ENCODE measurements at regions not wholly inside any gene's neighbourhood (a gene's known extent, or its start where the extent isn't known, plus 50 kb on each side); places are given as distances from the start of the nearest gene placed in this dataset.

GRCh38 chr11:131154351-131154750 lies 216.1 kb upstream of the NTM start:
- TF ChIP-seq POLR2A (IDR thresholded peaks at IDR 0.05; ENCODE audit: low read depth, low read length) (no peak), NFIC (IDR thresholded peaks at IDR 0.05; ENCODE audit: low read depth, low read length) (no peak), YBX1 (IDR thresholded peaks at IDR 0.05) (no peak), SP1 (IDR thresholded peaks at IDR 0.05; ENCODE audit: low read depth, low read length) (no peak), EP300 (IDR thresholded peaks at IDR 0.05; ENCODE audit: borderline replicate concordance in 1 of 2, control insufficient read depth in 1 of 2, low read depth in 2 of 2, low read length in 2 of 2) (no peak), CEBPZ (IDR thresholded peaks at IDR 0.05; ENCODE audit: low read depth, low read length) (no peak), TARDBP (IDR thresholded peaks at IDR 0.05; ENCODE audit: borderline replicate concordance) (no peak), RAD21 (IDR thresholded peaks at IDR 0.05; ENCODE audit: insufficient read depth, low read depth, low read length) (no peak), SRF (IDR thresholded peaks at IDR 0.05; ENCODE audit: low read depth in 2 of 2, low read length in 2 of 2) (no peak), RELA (IDR thresholded peaks at IDR 0.05; ENCODE audit: borderline replicate concordance, partially characterized antibody) (no peak), ESRRA (IDR thresholded peaks at IDR 0.05; ENCODE audit: low read length) (no peak), RCOR1 (conservative IDR thresholded peaks at IDR 0.05; ENCODE audit: low read depth, low read length) (no peak)
- TF ChIP-seq, protein P1, sequence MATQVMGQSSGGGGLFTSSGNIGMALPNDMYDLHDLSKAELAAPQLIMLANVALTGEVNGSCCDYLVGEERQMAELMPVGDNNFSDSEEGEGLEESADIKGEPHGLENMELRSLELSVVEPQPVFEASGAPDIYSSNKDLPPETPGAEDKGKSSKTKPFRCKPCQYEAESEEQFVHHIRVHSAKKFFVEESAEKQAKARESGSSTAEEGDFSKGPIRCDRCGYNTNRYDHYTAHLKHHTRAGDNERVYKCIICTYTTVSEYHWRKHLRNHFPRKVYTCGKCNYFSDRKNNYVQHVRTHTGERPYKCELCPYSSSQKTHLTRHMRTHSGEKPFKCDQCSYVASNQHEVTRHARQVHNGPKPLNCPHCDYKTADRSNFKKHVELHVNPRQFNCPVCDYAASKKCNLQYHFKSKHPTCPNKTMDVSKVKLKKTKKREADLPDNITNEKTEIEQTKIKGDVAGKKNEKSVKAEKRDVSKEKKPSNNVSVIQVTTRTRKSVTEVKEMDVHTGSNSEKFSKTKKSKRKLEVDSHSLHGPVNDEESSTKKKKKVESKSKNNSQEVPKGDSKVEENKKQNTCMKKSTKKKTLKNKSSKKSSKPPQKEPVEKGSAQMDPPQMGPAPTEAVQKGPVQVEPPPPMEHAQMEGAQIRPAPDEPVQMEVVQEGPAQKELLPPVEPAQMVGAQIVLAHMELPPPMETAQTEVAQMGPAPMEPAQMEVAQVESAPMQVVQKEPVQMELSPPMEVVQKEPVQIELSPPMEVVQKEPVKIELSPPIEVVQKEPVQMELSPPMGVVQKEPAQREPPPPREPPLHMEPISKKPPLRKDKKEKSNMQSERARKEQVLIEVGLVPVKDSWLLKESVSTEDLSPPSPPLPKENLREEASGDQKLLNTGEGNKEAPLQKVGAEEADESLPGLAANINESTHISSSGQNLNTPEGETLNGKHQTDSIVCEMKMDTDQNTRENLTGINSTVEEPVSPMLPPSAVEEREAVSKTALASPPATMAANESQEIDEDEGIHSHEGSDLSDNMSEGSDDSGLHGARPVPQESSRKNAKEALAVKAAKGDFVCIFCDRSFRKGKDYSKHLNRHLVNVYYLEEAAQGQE (IDR thresholded peaks at IDR 0.05; ENCODE audit: low read depth, low read length), result no peak
- TF ChIP-seq, protein P2, sequence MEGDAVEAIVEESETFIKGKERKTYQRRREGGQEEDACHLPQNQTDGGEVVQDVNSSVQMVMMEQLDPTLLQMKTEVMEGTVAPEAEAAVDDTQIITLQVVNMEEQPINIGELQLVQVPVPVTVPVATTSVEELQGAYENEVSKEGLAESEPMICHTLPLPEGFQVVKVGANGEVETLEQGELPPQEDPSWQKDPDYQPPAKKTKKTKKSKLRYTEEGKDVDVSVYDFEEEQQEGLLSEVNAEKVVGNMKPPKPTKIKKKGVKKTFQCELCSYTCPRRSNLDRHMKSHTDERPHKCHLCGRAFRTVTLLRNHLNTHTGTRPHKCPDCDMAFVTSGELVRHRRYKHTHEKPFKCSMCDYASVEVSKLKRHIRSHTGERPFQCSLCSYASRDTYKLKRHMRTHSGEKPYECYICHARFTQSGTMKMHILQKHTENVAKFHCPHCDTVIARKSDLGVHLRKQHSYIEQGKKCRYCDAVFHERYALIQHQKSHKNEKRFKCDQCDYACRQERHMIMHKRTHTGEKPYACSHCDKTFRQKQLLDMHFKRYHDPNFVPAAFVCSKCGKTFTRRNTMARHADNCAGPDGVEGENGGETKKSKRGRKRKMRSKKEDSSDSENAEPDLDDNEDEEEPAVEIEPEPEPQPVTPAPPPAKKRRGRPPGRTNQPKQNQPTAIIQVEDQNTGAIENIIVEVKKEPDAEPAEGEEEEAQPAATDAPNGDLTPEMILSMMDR (IDR thresholded peaks at IDR 0.05 in 2 of 3, conservative IDR thresholded peaks at IDR 0.05 in 1 of 3; ENCODE audit: control insufficient read depth in 2 of 3, extremely low read depth in 1 of 3, insufficient read depth in 1 of 3, low read depth in 3 of 3, low read length in 3 of 3), result no peak

Data from GM12878 (cell line).